GM12874 (cell line): ENCODE measurements at regions not wholly inside any gene's neighbourhood (a gene's known extent, or its start where the extent isn't known, plus 50 kb on each side); places are given as distances from the start of the nearest gene placed in this dataset.

Experiments
- TF ChIP-seq, protein P1 (sequence below): IDR thresholded peaks from 2 replicates; pipeline ENCODE4 v1.5.1; 2011; ENCODE audit warnings: low read depth, mild to moderate bottlenecking, control low read depth, low read length, moderate library complexity; ENCODE audit not compliant: insufficient read depth

DNA sequence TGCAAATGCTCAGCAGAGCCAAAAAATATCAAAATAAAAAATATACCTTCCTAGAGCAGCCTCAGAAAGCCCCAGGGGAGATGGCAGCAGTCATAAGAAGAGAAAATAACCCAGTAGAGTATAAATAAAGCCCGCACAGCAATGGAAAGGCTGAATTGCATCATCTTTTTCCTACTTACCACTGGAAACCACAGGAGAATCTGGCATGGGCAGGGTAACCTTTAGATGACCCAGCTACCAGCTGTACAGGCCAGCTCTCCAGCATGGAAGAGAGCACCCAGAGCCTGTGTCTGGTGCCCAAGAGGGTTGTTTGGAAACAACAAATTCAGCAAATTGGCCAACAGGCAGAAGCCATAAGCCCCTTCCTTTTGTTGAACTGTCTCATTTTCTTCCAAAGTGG lies 253.1 kb downstream of the OMA1 start:
- TF ChIP-seq, protein P1, sequence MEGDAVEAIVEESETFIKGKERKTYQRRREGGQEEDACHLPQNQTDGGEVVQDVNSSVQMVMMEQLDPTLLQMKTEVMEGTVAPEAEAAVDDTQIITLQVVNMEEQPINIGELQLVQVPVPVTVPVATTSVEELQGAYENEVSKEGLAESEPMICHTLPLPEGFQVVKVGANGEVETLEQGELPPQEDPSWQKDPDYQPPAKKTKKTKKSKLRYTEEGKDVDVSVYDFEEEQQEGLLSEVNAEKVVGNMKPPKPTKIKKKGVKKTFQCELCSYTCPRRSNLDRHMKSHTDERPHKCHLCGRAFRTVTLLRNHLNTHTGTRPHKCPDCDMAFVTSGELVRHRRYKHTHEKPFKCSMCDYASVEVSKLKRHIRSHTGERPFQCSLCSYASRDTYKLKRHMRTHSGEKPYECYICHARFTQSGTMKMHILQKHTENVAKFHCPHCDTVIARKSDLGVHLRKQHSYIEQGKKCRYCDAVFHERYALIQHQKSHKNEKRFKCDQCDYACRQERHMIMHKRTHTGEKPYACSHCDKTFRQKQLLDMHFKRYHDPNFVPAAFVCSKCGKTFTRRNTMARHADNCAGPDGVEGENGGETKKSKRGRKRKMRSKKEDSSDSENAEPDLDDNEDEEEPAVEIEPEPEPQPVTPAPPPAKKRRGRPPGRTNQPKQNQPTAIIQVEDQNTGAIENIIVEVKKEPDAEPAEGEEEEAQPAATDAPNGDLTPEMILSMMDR = no peak

DNA sequence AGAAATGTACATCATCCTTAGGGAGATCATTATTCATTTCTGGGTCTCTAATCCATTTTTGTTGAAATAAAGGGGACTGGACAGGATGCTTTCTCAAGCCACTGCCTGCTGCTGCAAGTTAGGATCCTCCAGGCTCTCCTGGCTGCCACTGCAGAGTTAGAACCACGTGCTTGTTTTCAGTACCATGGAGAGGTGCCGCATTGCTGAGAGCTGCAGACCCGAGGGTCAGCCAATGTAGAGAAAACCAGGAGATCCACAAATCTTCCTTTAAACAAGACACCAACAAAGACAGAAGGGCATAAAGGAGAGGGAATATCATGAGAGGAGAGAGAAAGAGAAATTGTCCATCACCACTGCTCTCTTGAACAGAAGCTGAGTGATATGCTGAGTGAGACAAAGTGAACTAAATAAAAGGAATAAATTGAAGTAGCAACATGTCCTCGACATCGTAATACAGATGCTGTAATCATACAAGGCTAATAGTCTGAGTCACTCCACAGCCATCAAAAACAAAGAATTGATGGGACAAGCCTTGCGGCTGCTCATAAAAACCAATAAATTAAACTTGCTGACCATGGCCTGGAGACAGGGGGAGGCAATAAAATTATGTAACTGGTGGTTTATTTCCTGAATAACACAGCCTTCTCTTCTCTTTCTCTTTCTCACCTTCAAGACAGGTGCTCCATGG lies 255.7 kb downstream of the OMA1 start:
- TF ChIP-seq, protein P1 = no peak

GRCh38 chr1:58288624-58289142 lies 257.8 kb downstream of the OMA1 start:
- TF ChIP-seq, protein P1 = no peak

DNA sequence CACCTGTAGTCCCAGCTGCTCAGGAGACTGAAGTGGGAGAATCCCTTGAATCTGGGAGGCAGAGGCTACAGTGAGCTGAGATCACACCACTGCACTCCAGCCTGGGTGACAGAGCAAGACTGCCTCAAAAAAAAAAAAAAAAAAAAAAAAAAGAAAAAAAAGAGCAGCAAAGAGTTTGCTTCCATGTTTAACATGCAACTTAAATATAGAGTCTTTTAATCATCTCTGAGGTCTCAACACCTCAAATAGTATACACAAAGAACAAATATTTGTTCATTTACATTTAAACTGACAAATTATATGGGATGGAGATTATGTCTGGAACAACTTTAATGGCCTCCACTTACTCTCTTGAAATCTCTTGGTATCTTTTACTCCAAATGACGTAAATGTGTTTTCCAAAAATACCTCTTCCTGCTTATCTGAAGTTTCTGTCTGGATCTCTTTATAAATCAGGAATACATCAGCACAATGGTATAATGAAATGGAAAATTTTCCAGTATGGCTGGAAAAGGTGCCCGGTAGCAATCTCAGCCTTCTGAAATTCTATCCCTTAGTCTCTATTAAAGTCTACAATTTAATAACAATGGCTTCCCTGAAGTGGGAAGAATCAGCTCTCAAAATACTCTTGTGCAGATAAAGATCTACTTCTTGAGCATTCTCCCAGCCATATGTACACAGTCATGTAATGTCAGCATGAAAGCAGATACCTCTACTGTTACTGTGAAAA lies 258.5 kb downstream of the OMA1 start:
- TF ChIP-seq, protein P1 = no peak

- TF ChIP-seq, protein P1 = no peak
Measured at GRCh38 chr1:58284225-58284510, 262.4 kb downstream of the OMA1 start.

- TF ChIP-seq, protein P1 = no peak
Measured at GRCh38 chr1:58283388-58284224, 262.9 kb downstream of the OMA1 start.
